CD1c-positive myeloid dendritic cell (primary cell): ENCODE measurements at regions not wholly inside any gene's neighbourhood (a gene's known extent, or its start where the extent isn't known, plus 50 kb on each side); places are given as distances from the start of the nearest gene placed in this dataset.
A peak's percentile ranks its signal among the peaks of the same experiment; 100 is the strongest.

Experiments used
- DNase-seq: peaks from one replicate; pipeline ENCODE4 v3.0.0-alpha.2; 2016; ENCODE audit errors: extremely low spot score

DNA sequence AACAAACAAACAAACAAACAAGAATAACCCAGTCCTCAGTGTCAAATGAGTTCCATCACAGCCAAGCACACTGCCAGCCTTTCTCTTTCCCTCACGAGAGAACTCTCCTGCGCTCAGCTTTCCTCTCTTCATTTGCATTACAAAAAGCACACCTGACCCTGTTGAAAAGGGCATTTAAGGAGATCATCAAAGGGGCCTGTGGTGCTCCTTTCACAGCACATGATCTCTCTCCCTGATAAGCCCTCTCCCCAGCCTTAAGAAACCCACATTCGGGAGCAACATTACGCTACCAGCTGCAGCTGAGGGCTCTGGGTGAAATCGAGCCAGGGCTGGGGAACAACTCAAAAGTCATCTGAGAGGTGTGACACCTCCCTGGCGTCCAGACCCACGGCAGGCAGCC lies 165.6 kb upstream of the TMCC3 start:
- no peak for DNase-seq

DNA sequence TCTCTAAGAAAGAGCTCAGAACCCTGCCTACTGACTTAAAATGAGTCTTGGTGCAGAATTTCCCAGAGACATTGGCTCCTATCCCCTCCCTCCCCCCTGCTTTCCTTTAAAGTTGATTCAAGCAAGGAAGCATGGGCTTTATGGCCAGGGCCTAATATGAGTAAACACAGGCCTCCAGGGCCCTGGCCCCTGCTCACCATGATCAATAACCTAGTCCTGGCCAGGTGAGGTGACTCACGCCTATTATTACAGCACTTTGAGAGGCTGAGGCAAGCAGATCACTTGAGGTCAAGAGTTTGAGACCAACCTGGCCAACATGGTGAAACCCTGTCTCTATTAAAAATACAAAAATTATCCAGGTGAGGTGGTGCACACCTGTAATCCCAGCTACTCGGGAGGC lies 165.1 kb upstream of the TMCC3 start:
- no peak for DNase-seq

DNA sequence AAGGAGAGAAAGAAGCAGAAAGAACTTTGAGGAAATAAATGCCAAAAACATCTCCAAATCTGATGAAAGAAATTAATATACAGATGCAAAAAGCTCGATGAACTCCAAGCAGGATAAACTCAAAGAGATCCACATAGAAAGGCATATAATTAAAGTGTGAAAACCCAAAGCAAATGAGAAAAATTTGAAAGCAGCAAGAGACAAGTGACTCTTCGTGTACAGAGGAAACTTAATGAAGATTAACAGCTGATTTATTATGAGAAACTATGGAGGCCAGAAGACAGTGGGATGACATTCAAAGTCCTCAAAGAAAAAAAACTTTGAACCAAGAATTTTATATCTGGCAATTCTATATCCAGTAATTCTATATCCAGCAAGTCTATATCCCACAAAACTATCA lies 163.0 kb upstream of the TMCC3 start:
- DNase-seq, result no peak

DNA sequence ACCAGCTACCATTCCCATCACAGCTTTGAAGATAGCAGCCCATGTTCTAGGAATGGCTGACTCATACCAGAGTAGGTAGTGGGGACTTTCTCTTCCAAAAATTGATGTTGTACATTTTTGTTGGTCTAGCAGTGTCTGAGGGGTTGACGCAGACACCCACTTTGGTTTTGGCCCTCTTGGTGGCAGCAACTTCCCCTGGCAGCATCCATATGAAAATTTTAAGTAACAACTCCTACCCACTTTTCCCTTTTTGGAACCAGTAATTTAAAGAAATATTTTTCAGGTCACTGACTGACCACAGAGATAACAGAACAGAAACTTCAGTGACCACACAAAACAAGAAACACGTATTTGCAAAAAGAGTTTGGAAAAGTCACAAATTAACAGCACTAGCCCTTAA lies 162.0 kb upstream of the TMCC3 start:
- DNase-seq, result peak; percentile 30

DNA sequence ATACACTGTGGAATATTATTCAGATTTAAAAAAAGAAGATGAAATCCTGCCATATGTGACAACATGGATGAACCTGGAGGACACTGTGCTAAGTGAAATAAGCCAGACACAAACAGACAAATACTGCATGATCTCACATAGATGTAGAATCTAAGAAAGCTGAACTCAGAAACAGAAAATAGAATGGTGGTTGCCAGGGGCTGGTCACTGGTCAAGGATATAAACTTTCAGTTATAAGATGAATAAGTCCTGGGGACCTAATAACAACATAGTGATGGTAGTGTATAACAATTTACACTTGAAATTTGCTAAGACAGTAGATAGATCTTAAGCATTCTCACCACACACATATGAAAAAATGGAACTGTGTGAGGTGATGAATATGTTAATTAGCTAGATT lies 161.3 kb upstream of the TMCC3 start:
- no peak for DNase-seq

DNA sequence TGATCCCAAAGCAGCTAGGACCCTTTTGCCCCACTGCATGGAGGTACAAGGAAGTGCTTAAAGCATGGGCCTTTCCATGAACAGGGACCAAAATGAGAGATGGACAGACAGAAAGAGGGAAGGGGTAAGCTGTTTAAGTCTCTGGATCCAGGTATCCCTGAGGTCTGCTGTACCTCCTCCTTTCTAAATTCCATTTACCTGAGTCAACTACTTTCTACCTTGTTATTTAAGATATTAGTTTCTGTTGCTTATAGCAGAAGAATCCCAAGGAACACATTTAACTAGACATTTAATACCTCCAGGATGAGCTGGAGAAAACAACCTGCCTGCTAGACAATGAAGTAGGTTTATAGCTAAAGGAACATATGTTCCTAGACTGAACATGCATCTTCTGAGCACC lies 157.6 kb upstream of the TMCC3 start:
- DNase-seq, result no peak

DNA sequence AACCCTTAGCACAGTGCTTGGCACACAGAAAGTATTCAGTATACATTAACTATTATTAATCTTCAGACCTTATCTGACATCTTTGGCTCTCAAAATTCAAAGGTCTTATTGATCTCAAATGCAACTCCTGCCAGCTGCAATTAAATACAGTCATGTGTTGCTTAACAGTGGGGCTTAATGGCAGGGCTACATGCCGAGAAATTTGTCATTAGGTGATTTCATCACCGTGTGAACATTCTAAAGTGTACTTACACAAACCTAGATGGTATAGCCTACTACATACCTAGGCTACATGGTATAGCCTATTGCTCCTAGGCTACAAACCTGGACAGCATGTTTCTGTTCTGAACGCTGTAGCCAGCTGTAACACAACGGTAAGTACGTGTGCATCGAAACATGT lies 156.3 kb upstream of the TMCC3 start:
- DNase-seq, result no peak

DNA sequence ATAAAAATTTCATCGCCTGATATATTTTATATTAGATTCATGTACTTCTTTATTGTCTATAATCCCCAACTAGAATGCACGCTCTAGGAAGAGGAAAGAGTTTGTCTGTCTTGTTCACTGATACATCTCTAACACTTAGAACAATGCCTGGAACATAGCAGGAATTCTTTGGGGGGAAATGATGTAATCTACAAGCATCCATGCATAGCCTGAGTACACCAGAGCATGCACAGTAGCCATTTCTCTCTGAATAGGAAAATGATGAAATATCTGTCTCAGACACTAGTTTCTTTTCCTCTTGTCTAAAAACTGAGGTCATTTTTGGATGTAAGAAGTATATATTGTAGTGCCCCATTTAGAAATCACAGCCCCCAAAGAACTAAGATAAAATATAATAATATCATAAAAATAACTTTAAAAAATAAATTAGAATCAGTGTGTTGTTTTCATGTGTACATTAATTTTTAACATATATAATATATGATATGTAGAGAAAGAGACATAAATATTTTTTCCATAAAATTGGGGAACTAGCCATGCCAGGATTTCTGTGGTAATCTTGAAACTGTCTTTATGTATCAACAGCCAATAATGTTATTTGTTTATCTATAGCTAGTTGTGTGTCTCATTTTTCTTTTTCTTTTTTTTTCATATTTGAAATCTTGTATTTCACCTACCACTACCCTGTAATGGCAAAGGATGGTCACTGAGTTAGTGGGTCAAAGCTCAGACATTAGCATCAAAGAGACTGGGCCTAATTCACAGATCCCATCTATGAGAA lies 155.6 kb upstream of the TMCC3 start:
- DNase-seq, result peak; percentile 42

DNA sequence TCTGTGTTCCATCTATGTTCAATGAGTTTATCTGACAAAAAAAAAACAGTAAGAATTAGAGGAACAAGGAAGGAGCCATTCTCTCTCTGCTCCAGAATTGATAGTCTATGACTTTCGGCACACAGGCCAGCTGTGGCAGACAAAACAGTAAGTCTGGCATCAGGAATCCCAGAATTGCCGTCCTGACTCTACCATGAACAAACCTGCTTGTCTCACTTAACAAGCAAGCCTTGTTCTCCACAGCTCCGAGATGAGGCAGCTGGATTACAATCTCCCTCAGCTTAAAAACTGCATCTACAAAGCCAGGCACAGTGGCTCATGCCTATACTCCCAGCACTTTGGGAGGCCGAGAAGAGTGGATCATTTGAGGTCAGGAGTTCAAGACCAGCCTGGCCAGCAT lies 153.6 kb upstream of the TMCC3 start:
- DNase-seq, result no peak

DNA sequence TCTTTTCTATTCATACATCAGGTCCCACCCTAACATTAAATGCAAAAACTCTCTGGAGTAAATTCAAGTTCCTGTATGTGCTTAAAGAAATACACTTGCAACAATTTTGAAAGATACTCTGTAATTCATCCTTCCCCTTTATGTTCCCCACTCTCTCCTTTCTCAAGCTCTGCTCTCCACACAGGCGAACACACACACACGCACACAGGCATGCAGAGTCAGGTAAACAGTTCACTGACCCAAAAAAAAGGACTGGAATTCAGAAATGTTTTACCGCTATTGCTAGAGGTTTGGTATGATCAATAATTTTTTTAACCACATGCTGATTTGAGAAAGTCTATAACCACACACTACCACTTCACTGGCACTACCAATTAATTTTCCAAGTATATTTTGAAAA lies 152.4 kb upstream of the TMCC3 start:
- no peak for DNase-seq

DNA sequence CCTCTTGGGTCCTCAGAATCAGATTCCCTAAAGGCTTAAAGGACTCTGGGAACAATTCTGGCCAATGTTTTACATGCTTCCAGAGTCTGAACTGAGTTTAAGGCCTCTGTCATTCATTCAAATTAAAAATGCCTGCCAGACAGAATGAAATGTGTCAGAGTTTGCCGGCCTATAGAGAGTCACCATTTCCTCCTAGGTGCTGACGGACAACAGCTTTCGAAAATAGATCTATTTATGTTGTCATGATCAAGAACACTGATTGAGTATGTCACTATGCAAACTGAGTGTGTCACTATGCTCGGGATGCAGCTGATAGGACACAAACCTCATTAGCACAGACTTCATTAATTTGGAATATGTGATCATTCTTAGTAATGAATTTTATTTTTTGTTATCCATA lies 151.4 kb upstream of the TMCC3 start:
- no peak for DNase-seq

DNA sequence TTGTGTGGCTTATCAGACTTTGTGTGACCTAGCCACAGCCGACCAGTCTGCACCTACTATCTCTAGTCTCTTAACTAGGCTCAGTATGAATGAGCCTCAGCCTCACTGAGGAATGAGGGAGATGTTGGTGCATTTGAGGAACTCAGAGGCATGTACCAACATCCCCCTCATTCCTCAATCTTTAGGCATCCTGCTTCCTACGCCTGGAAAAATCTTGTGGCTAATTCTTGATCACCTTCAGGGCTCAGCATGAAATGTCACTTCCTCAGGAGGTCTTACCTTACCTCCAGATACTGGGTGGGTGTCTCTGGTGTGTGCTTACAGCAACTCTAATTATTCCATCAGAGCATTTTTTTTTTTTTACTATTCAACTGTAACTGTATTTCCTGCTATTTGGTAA lies 148.8 kb upstream of the TMCC3 start:
- DNase-seq, result no peak

DNA sequence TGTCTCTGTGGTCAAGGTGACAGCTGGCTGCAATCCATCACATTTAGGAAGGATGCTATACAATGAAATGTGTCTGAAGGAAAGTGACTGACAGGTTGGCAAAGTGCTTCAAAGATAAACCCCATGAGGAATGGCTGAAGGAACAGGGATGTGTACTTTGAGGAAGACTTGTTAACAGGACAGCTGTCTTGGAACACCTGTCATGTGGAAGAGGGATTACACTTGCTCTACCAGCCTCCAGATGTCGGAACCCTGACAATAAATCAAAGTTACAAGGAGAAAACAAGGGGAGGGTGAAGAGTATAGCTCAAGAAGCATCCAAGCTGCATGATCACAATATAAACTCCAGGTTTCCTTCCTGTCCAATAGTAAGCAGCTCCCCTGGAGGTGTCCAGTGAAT lies 147.8 kb upstream of the TMCC3 start:
- DNase-seq, result no peak

DNA sequence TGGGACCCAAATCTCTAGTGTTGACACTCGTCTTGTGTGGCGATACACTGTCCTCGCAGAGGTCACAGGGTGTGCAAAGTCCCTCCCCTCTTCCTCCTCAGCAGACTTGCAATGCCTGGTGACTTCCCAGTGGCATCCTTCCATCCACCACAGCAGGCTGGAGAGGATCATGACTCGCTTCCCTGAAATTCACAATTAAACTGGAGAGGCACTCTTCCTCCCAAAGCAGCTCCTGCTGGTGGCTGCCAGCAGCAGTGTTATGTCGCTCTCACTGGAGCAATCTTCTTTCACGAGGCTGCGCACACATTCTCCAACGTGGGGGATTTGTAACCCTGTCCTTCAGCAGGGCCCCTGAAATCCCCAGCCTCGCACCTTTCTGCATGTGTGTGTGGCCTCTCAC lies 145.2 kb upstream of the TMCC3 start:
- no peak for DNase-seq

DNA sequence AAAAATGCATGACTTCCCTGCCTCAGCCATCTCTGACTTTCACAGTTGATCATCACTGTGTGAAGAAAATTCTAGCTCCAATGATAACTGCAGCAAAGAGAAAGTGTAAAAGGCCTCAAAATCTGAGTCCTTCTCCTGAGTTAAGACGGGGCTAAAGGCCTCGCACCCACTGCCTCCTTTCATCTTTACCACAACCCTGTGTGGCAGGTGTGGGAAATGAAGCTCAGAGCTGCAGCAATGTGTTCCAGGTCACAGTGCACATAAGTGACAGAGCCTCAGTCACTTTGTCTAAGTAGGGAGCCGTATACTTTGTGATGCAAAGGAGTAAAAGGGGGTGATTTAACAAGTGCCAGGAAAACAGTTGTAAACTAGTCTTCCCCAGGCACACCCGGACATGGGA lies 144.7 kb upstream of the TMCC3 start:
- DNase-seq, result no peak

DNA sequence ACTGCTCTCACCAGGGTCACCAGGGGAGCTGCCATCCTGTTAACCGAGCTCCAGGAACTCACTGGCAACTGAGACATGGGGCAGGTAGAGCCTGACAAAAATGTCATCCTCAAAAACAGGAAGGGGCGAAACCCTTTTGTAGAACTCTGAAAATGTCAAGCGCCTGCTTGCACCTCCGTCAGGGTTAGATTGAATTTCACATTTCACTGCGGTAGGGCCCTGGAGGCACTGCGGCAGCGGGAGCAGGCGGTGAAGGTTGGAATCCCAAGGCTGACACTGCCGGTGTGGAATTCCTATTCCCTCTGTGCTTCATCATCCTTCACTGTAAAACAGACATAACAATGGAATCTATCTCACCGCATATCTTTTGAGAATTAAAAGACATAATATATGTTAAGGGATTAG lies 142.8 kb upstream of the TMCC3 start:
- DNase-seq, result no peak

DNA sequence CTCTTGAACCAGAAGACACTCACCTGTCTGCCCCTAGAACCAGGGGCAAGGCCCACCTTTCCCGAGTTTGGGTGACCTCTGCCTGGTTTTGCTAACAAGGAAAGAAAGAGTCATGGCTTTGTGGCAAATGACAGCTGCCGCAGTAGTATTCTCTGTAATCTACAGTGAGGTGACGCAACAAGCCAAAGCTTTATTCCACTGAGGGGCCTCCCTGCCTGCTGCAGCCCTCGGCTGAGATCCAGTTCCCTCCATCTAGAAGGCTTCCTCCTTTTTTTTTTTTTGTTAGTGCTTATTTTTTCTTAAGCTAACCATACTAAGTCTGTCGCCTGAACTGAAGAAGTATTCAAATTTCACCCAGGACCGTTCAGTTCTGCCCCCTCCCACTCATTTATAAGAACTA lies 142.3 kb upstream of the TMCC3 start:
- peak; percentile 26 for DNase-seq

DNA sequence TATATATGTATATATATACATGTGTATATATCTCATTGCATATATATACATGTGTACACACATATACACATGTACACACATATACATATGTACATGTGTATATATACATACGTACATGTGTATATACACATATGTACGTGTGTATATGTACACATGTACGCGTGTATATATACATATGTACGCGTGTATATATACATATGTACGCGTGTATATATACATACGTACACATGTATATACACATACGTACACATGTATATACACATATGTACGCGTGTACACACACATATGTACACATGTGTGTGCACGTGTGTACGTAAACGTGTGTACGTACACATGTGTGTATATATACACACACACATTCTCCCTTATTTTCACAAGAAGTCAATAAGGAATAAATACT lies 141.6 kb upstream of the TMCC3 start:
- DNase-seq, result no peak

DNA sequence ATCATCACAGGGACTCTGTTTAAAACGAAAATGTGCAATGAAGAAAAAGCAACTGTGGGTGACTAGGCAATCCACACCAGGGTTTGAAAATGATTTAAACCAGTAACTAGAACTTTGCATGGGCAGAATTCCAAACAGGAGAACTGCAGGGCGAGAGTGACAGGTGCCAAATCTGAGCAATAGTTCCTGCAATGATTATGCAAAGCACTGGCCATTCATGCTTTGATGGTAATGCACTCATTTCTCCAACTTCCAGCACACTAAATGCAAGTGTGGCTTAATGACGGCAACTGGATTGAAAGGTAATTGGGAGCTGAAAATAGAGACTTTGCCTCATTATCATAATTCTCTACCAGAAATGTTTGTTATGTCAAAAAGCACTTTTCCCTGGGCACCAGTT lies 140.5 kb upstream of the TMCC3 start:
- no peak for DNase-seq

DNA sequence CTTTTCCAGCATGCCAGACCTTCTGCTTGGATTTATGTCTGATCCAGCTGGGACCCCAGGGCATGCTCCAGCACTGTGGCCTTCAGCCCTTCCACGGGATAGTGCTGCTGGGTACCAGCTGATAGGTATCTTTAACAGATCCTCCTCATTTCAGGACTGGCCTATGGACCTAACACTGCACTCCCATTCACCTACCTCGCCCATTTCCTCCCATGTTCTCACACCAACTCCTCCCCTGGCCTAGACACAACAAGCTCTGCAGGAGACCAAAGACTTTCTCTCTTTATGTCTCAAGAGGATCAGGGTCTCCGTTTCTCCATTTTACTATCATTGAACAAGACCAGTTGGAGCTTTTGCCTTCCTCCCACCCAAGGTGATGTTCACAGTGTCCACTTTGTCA lies 140.0 kb upstream of the TMCC3 start:
- DNase-seq, result no peak

DNA sequence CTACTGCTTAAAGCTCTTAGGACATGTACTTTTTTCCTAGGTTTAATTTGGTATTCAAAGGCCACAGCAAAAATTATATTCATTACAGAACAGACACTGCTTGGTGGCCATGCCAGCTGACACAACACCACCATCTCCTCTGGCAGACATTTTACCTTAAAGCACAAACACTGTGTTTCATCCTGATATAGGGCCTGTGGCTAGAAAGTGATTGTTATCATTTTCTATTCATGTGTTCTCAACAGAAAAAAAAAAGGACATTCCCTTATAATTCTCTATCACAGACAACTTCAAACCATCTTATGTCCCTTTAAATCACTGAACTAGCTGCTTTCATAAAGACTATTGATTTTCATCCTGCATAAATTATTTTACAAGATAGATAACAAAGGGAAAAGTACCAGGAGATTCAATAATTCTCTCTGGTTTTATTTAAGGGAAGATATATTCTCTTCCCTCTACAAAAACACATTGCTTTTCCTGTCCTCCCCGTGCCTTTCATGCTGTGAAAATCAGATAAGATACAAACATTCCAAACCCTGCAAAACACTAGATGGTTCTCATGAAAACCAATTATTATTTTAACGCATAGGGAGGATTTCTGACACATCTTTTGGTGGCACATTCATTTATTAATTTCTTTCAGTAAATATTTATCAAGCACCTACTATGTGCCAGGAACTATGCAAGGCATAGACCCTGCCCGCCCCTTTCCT lies 139.3 kb upstream of the TMCC3 start:
- no peak for DNase-seq

DNA sequence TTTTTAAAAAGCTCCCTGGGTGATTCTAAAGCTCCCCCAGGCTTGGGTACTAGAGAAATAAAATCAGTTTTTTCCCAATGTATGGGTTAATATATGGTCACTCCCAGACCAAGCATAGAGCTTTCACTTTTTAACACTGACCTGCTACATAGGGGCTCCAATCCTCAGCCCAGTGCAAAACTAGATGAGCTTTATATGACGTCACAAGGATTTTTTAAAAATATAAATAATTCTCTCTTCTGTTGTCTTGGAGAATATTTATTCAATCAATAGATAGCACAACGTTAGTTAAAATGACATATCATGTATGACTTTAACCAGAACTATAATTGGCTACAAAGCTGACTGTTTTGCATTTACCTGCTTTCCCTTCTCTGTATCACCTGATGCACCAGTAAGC lies 137.9 kb upstream of the TMCC3 start:
- no peak for DNase-seq

DNA sequence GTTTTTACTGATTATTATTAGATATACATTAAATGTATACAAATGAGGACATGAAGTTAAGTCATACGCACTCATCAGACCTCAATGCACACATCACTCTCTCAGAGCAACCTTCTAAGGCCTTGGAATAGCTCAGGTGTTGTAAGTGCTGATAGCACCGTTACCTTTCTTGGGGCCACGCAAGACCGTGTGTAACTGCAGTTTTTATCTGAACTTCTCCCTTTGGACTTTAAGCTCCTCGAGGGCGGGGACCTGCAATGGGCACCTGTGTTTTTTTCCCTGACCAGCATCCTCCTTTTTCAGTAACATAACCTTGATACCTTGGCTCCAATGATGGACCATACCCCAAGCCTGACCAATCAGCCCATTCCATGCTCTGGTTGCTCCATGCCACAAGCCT lies 136.5 kb upstream of the TMCC3 start:
- no peak for DNase-seq

DNA sequence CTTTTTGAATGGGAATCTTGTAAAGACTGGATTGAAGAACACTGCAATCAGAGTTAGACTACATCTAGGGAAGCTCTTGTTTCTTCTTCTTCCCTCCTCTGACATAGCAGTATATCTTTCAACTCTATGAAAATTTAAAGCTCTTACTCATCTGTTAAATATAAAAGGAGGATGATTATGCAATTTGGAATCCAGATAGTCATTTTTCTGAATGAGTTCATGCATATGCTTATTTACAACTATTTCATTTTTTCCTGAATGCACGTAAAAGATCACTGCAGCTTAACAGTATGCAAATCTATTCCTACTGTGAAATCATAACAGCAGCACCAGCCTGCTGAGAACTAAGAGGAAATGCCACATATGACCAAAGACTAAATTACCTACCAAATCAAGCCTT lies 133.5 kb upstream of the TMCC3 start:
- no peak for DNase-seq
